IPS DF 6.9 (cell line): ENCODE measurements at regions not wholly inside any gene's neighbourhood (a gene's known extent, or its start where the extent isn't known, plus 50 kb on each side); places are given as distances from the start of the nearest gene placed in this dataset.

Experiments
- DNase-seq: peaks from one replicate; pipeline ENCODE4 v3.0.0-alpha.2; 2013; ENCODE audit warnings: low read depth, low spot score
- H3K27ac ChIP-seq: one replicate; pipeline ENCODE4 v1.5.1; 2013; ENCODE audit warnings: low read length, control low read depth
- H3K27me3 ChIP-seq: 2 replicates; pipeline ENCODE4 v1.6.1; 2013; ENCODE audit warnings: mild to moderate bottlenecking, low read length; ENCODE audit not compliant: control insufficient read depth, insufficient read depth
- H3K36me3 ChIP-seq: 2 replicates; pipeline ENCODE4 v1.6.1; 2013; ENCODE audit warnings: low read length; ENCODE audit not compliant: control insufficient read depth, insufficient read depth
- H3K4me1 ChIP-seq: 2 replicates; pipeline ENCODE4 v1.6.1; 2013; ENCODE audit warnings: low read length; ENCODE audit not compliant: control insufficient read depth, insufficient read depth
- H3K4me3 ChIP-seq: 2 replicates; pipeline ENCODE4 v1.5.1; 2013; ENCODE audit warnings: mild to moderate bottlenecking, low read length
- H3K9me3 ChIP-seq: 2 replicates; pipeline ENCODE4 v1.6.1; 2013; ENCODE audit warnings: low read length, inconsistent platforms; ENCODE audit not compliant: control insufficient read depth, insufficient read depth
- WGBS: extraction: QIAGEN DNeasy Blood & Tissue Kit; methylation state at CpG from one replicate; pipeline ENCODE4 v1.1.7; 2013; ENCODE audit warnings: mixed read lengths, missing lambda C conversion rate; ENCODE audit not compliant: insufficient read length, insufficient coverage; 5-methylcytosine and 5-hydroxymethylcytosine counted together

GRCh38 chr7:112898432-112899290 lies 108.5 kb upstream of the TMEM168 start:
- H3K4me1 ChIP-seq: no peaks in the 10 kb centered on the region
- peak; percentile 68 for DNase-seq
- no peaks in the 10 kb centered on the region for H3K27me3 ChIP-seq
- H3K36me3 ChIP-seq: no peaks in the 10 kb centered on the region
- no peak overlapping the region for H3K4me3 ChIP-seq
- no peaks in the 10 kb centered on the region for H3K9me3 ChIP-seq
- no peak overlapping the region for H3K27ac ChIP-seq

GRCh38 chr7:112897839-112898431 lies 107.7 kb upstream of the TMEM168 start:
- Histone ChIP-seq H3K27me3 (no peaks in the 10 kb centered on the region), H3K4me1 (no peaks in the 10 kb centered on the region), H3K9me3 (no peaks in the 10 kb centered on the region), H3K27ac (no peak overlapping the region), H3K4me3 (no peak overlapping the region), H3K36me3 (no peaks in the 10 kb centered on the region)
- DNase-seq: no peak
- no CpG with 5 or more reads among the region's 2 CpGs for WGBS

GRCh38 chr7:112896026-112896601 lies 105.9 kb upstream of the TMEM168 start:
- Histone ChIP-seq H3K9me3 (no peaks in the 10 kb centered on the region), H3K36me3 (no peaks in the 10 kb centered on the region), H3K4me1 (no peaks in the 10 kb centered on the region), H3K4me3 (no peak overlapping the region), H3K27ac (no peak overlapping the region), H3K27me3 (no peaks in the 10 kb centered on the region)
- no peak for DNase-seq
- WGBS: 100% methylated on average over 4 of the region's 10 CpGs

GRCh38 chr7:112892263-112892662 lies 102.1 kb upstream of the TMEM168 start:
- no peak overlapping the region for H3K4me3 ChIP-seq
- DNase-seq: no peak
- no CpG with 5 or more reads among the region's 2 CpGs for WGBS
- no peak overlapping the region for H3K27ac ChIP-seq
- H3K9me3 ChIP-seq: no peaks in the 10 kb centered on the region
- H3K36me3 ChIP-seq: no peaks in the 10 kb centered on the region
- no peaks in the 10 kb centered on the region for H3K27me3 ChIP-seq
- H3K4me1 ChIP-seq: no peaks in the 10 kb centered on the region

- H3K4me1 ChIP-seq: no peaks in the 10 kb centered on the region
- H3K27me3 ChIP-seq: no peaks in the 10 kb centered on the region
- no peaks in the 10 kb centered on the region for H3K9me3 ChIP-seq
- DNase-seq: no peak
- H3K4me3 ChIP-seq: no peak overlapping the region
- H3K27ac ChIP-seq: no peak overlapping the region
- H3K36me3 ChIP-seq: no peaks in the 10 kb centered on the region
Observed at GRCh38 chr7:112891698-112892097, 101.5 kb upstream of the TMEM168 start.

GRCh38 chr7:112889834-112890438 lies 99.7 kb upstream of the TMEM168 start:
- WGBS: no CpG with 5 or more reads among the region's 6 CpGs
- Histone ChIP-seq H3K27me3 (no peaks in the 10 kb centered on the region), H3K36me3 (no peaks in the 10 kb centered on the region), H3K27ac (no peak overlapping the region), H3K4me3 (no peak overlapping the region), H3K9me3 (no peaks in the 10 kb centered on the region), H3K4me1 (no peaks in the 10 kb centered on the region)
- DNase-seq: no peak

GRCh38 chr7:112889268-112889667 lies 99.1 kb upstream of the TMEM168 start:
- Histone ChIP-seq H3K4me1 (no peaks in the 10 kb centered on the region), H3K27me3 (no peaks in the 10 kb centered on the region), H3K9me3 (no peaks in the 10 kb centered on the region), H3K36me3 (no peaks in the 10 kb centered on the region), H3K4me3 (no peak overlapping the region), H3K27ac (no peak overlapping the region)
- DNase-seq: no peak
- whole genome bisulfite sequencing: no CpG with 5 or more reads among the region's 2 CpGs

- no peaks in the 10 kb centered on the region for H3K9me3 ChIP-seq
- H3K4me3 ChIP-seq: no peak overlapping the region
- 100% methylated on average over 1 of the region's 1 CpG for whole genome bisulfite sequencing
- DNase-seq: no peak
- no peaks in the 10 kb centered on the region for H3K27me3 ChIP-seq
- no peaks in the 10 kb centered on the region for H3K4me1 ChIP-seq
- H3K27ac ChIP-seq: no peak overlapping the region
- no peaks in the 10 kb centered on the region for H3K36me3 ChIP-seq
Observed at GRCh38 chr7:112888781-112889180, 98.6 kb upstream of the TMEM168 start.

GRCh38 chr7:112887976-112888375 lies 97.8 kb upstream of the TMEM168 start:
- H3K4me1 ChIP-seq: no peaks in the 10 kb centered on the region
- no CpG with 5 or more reads among the region's 1 CpG for WGBS
- no peak overlapping the region for H3K27ac ChIP-seq
- H3K27me3 ChIP-seq: no peaks in the 10 kb centered on the region
- no peaks in the 10 kb centered on the region for H3K36me3 ChIP-seq
- no peaks in the 10 kb centered on the region for H3K9me3 ChIP-seq
- DNase-seq: no peak
- H3K4me3 ChIP-seq: no peak overlapping the region

GRCh38 chr7:112887337-112887736 lies 97.1 kb upstream of the TMEM168 start:
- no peak overlapping the region for H3K27ac ChIP-seq
- WGBS: no CpG with 5 or more reads among the region's 1 CpG
- H3K4me3 ChIP-seq: no peak overlapping the region
- no peaks in the 10 kb centered on the region for H3K4me1 ChIP-seq
- no peaks in the 10 kb centered on the region for H3K36me3 ChIP-seq
- DNase-seq: no peak
- no peaks in the 10 kb centered on the region for H3K9me3 ChIP-seq
- H3K27me3 ChIP-seq: no peaks in the 10 kb centered on the region
